Fibroblast of skin of back (primary cell): ENCODE measurements at regions not wholly inside any gene's neighbourhood (a gene's known extent, or its start where the extent isn't known, plus 50 kb on each side); places are given as distances from the start of the nearest gene placed in this dataset.

Experiments
- DNase-seq: peaks from one replicate; pipeline ENCODE4 v3.0.0-alpha.2; 2013

DNA sequence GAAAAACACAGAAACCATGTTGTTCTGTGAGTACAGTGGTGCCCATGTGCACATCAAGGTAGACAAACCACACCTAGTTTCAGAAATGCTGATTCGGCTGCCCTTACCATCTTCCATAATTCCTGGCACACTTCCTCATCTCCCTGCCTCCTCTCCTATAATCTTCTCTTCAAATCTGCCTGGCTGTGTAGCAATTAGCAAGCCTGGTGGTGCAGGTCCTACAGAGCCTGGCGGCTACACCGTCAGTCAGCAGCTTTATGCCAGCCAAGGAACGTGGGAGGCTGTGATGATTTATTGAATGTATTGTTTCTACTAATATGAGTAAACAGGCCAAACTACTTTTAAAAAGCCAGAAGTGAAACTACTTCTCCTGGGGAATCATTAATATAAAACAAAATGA is 106.8 kb downstream of the SEMA6D start:
- DNase-seq: no peak

DNA sequence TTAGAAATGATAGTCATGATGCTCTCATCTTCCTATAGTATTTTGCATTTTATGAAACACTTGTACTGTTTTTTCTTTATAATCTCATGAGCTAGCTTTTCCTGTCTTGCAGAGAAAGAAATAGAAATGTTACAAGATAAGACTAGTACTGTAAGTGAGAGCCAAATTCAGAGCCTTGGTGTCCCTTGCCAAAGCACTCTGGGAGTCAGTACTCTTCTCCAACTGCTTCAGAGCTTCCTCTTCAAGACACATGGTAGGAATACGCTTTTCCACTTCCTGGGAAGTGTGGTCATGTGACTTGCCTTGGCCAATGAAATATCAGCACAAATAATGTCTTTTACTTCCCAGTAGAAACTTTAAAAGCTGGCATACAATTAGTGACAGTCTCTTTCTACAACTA is 112.4 kb downstream of the SEMA6D start:
- no peak for DNase-seq

DNA sequence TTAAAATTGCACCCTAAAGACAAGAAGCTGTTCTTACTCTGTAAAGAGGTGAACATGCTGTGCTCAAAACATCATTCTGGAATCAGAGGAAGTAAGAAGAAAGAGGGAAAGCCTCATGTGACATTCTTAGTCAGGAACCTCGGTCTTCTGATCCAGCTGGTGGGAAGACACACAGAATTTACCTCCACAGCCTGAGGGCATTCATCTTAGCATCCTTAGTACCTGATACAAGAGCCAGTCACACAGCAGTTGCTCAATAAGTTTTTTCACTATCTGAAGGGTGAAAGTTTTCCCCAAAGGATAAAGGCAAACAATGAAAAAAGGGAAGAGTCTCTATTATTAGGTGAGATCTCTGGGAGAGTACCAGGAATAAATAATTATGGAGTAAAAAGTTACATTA is 116.8 kb downstream of the SEMA6D start:
- no peak for DNase-seq

DNA sequence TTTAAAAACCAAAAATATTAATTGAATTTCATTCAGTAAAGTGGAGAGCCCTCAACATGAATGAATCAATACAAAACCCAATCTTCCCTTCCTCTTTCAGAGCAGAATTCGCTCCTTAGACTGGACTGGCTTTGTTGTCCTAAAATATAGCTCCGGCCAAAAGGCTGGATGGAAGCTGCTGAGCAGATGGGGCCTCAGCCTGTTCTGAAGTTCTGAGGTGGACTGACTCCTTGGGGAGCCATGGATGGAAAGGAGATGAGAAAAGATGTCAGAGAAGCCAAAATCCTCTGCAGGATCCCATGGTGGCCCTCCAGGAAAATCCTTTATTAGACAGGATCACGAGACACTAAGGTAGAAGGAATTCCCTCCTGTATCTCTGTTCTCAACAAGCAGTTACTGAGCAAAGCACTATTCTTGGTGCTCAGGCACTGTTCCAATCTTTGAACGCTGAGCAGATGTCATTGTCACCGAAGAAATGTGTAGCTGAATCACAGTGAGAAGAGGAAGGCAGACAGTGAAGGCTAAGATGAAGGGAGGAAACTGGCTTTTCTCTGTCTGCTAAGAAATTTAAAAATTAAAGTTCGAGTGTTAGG is 122.0 kb downstream of the SEMA6D start:
- no peak for DNase-seq

DNA sequence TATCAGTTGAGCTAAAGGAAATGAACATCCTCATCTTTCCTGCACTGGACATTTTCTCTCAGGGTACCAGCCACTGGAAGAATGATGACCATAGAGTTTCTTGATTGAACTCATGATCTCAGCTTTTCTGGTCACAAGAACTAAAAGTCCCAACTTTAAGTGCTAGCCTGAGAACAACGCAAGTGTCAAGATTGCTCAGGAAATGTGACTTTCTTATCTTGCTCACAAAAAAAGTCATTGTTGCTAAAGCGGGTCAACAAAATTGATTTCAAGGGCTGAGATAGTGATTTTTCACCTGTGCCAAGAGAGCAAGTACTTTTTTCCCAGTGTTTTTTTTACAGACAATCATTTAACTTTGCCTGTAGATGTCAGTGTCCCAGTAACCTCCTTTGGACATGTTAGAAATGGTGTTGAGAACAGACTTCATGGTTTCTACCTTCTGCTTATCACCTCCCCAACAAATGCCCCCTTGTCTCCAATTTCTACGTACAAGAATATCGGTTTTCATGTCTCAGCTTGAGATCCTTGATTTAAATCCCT is 125.9 kb downstream of the SEMA6D start:
- DNase-seq: no peak

DNA sequence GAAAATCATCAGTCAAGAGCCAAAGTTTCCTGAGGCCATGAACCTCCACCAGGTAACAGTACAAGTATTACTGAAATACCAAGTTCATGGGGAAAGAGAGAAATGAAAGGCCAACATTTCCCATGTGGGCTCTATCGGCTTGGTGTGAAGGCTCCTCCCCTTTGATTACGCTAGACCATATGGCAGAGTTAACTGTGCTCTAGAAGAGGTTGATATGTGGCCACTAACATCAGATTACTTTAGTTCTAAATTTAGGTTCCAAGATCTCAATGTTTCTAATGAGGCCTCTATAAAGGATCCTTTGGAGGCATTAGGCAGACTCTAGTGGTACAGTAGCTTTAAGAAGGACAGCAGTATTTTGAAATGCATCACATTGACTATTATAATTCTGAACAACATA is 127.1 kb downstream of the SEMA6D start:
- DNase-seq: no peak

DNA sequence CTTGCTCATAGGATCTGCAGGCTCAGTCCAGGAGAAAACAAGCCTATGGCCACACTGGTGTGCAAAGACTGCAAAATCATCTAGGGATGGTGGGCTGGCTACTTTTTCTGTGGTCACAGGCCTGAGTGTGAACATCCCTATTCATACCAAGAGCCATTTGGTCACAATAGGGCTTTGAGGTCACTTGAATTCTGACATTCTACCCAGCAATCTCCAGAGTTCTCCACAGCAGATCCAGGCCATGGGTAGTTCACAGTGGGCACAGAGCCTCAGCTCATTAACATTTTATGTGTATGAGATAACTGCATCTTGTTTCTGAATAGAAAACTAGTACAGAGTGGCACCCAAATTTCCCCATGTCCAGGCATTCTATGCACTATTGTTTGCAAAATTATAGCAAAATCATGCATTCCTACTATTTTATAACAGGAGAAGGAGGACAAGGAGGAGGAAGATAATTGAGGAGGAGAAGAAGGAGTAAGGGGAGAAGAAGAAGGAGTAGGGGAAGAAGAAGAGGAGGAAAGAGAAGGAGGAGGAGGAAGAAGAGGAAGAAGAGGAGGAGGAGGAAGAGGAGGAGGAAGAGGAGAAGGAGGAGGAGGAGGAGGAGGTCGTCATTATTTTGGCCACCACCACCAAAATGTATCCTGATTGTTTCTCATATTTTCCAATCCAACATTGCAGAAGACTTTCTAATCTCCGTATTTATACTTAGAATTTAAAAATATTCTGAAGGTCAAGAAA is 129.0 kb downstream of the SEMA6D start:
- DNase-seq: no peak

GRCh38 chr15:47846876-47847275 is 129.6 kb downstream of the SEMA6D start:
- no peak for DNase-seq

DNA sequence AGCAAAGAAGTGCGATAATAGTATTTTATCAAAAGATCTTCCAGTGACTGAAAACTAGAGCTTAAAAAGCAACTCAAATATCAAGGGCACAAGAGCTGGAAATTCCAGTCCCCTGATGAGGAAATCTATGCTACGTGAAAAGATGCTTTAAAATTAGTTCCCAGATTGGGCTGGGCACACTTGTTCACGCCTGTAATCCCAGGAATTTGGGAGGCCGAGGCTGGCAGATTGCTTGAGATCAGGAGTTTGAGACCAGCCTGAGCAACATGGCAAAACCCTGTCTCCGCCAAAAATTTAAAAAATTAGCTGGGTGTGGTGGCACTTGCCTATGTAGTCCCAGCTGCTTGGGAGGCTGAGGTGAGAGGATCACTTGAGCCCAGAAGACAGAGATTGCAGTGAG is 138.8 kb downstream of the SEMA6D start:
- no peak for DNase-seq

DNA sequence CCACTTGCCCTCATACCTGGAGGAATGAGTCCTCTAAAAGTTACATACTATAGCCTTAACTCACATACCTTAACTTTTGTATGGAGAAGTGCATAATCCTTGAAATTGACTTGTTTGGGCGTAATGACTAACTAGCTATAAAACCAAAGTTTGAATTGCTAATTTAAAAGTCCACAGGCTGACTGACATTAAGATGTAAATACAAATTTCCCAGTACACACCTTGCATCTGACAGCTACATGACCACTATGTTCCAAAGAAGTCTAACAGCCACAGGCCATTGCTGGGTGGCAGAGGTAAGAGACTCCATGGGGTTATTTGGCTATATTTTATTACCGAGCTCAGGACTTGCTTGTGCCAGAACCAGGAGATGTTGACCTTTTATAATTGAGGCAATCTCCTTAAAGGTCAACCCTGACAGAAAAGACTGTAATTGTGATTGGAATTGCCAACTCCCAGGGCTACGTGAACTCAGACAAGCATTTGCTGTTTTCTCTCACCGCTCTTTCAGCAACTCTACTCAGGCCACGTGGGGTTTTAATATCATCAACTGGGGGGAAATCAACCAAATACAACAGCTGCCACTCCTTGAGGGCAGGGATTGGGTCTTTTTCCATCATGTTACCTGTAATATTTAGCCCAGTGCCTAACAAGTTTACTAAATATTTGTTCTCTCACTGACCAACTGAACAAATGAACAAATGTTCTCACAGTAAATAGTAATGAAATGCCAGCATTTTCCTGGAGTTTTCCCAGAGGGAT is 139.9 kb downstream of the SEMA6D start:
- DNase-seq: no peak

- no peak for DNase-seq
Observed at GRCh38 chr15:47857776-47858167, 140.5 kb downstream of the SEMA6D start.

DNA sequence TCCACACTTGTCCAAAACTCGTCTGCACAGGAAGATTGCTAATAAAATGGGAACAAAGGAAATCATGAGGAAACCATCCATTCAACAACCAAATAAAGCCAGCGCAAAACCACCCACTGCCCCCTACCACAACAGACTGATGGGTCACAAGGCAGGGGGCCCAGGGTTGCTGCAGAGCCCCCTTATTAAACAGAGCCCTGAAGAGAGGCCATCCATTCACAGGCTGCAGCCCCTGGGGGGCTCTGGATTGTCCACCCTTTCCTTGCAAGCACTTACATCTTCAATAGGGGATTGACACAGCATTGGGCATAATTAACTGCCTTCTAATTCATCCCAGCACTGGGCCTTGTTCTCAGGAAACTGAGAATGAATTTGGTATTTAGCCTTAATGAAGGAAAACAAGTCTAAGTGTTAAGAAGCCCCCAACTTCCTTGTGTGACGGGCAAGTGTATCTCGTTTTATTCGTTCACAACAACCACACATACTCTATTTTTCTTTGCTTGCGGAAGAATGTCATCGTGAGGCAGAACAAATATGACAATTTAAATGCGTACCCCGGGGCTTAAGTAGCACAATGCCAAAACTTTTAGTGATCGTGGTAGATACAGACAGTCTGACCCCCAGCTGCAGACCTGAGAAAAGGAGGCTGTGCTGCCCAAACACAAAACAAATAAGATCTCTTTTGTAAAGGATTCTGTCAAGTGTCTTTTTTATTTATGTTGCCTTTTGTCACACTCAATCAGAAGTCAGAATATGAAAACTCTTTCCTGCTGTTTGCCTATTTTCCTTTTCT is 144.0 kb downstream of the SEMA6D start:
- no peak for DNase-seq

DNA sequence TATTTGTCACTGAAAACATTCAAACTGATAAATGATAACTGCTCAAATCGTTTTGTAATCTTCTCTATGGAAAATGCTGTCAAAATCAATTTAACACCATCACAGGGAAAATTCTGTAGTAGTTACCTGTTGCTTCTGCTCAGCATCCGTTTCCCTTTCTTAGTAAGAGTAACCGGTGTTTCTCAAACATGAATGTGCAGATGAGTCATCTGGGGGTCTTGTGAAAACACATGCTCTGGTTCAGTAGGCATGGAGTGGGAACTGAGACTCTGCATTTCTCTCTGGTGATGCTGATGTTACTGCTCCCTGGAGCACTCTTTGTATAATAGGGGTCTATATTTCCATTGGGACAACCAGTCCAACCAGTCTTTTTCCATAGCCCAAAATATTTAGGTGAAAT is 145.1 kb downstream of the SEMA6D start:
- peak; percentile 4 for DNase-seq

- no peak for DNase-seq
Observed at GRCh38 chr15:47866446-47866845, 149.1 kb downstream of the SEMA6D start.

DNA sequence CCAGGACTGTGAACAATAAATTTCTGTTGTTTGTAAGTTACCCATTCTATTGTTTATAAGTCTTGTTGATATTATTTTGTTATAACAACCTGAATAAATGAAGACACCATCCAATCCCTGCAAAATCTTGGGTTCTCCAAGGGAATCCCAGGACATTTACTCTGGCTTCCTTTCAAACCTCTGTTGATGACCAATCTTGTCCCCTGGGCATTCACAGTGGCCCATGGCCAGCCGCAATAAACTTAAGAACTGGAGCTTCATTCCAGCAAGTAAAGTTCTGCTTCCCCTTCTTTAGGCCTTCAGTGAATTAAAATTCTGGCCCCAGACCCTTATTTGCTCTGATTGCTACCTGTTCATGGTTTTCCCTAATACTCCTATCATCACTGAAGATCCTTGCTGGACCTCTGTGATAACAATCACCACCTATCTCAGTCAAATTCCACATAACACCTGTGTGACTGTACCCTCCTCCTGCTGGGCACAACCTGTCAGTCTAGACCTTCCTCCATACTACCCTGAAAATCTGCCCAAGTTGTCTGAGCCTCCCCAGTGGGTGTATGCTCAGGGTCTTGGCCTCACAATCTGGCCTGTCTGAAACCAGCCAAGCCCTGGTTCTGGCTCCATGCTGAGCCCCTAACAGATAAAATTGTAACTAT is 153.1 kb downstream of the SEMA6D start:
- peak; percentile 34 for DNase-seq

DNA sequence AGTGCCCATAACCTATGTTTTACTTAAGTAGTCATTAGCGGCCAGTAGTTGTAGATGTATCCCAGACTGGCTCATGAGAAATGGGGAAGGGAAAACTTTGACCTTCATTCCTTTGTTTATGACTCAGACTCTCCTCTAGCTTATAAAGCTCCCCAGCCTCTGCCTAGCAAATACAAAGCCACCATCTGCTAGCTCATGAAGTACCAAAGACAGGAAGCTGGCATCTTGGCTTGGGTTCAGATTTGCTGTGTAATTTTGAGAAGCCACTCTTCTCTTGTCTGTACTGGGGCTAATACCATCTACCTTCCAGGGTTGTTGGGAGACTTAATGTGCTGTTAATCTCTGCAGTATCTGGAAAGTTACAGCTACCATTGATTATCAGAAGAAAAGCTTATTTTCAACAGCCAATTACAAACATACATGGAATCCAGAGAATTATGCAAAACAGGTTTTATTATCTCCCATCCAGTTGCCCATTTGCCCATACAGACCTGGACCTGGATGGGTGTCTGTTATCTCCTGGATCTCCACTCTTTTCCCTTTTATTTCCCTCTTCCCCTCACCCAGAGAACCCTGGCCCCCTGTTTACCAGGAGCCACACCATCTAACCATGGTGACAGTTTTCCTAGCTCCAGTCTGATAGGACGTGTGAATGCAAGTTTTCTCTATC is 153.8 kb downstream of the SEMA6D start:
- DNase-seq: peak; percentile 90

- DNase-seq: peak; percentile 41
Observed at GRCh38 chr15:47872208-47872607, 154.9 kb downstream of the SEMA6D start.

DNA sequence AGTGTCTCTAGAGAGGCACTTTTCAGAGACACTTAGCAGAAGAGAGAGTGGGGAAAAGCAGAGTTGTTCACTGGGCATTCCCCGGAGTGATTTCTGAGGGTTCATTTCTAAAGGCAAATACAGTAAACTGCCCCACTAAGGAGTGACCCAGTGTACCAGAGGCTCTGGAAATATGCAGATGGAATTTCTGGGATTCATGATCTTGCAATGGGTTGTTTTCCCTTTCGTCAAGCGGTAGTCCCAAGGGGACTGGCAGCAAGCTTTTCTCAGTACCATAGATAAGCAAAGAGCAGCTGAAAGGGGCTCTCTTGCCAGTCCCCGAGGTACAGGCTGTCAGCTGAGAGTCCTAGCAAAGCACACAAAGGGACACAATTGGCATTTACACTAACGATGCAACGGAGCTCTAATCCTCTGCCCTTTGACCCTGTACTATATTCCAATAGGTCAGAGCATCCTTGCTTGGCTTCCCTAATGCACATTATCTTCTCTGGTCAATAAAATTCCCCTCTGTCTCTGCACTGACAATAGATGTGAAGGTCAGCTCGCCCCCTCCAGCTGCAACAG is 155.6 kb downstream of the SEMA6D start:
- peak; percentile 84 for DNase-seq

DNA sequence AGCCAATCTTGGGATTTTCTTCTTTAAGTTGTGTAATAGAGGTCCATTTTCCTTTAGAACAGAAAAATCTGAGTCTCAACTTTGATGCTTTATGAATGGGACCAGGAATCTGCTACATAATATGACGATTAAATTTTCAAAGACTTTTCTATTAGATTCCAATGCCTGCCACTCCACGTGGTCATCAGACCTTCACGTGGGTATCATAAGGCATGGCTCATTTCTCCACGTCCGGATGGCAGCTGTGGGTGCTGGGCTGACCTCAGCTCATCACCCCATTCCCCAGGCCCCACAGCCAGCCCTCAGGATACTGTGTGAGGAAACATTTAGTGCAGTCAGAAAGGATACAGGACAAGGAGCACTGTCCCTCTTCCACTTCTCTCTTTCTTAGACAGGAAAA is 159.7 kb downstream of the SEMA6D start:
- DNase-seq: no peak

- DNase-seq: no peak
Observed at GRCh38 chr15:47877836-47878235, 160.5 kb downstream of the SEMA6D start.

DNA sequence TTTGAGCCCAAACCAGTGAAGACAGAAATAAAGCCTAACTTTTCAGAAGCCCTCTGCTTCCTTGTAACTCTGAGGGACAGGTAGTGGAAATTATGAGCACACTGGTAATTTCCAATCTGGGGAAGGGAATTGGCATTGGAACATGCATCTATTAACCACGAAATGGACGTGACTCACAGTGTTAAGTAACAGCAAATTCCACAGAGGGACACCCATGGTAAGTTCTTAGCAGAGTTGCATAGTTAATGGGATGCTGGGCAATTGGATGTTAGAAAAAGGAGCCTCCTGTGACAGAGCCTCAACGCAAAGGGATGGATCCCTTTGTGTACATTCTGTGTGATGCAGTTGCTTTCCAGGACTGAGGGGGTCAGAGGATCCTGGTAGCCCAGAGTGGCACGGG is 168.6 kb downstream of the SEMA6D start:
- DNase-seq: peak; percentile 67
